Parathyroid adenoma (tissue), 2 donors: ENCODE measurements at regions not wholly inside any gene's neighbourhood (a gene's known extent, or its start where the extent isn't known, plus 50 kb on each side); places are given as distances from the start of the nearest gene placed in this dataset.

ENCODE experiments used
- H2AFZ ChIP-seq: fragments of 300-600 bp; sonication (generic); one replicate; pipeline ENCODE4 v1.7.0; 2017; ENCODE audit warnings: antibody characterized with exemption, mild to moderate bottlenecking
- H3K27ac ChIP-seq: fragments of 300-600 bp; sonication (generic); one replicate; pipeline ENCODE4 v1.7.0; 2017
- H3K27me3 ChIP-seq: fragments of 300-600 bp; sonication (generic); one replicate; pipeline ENCODE4 v1.7.0; 2017; ENCODE audit warnings: low read length; ENCODE audit not compliant: control insufficient read depth, insufficient read depth
- H3K36me3 ChIP-seq: fragments of 300-600 bp; sonication (generic); one replicate; pipeline ENCODE4 v1.7.0; 2017; ENCODE audit warnings: low read length; ENCODE audit not compliant: control insufficient read depth, insufficient read depth
- H3K4me1 ChIP-seq: fragments of 300-600 bp; sonication (generic); one replicate; pipeline ENCODE4 v1.7.0; 2017; ENCODE audit warnings: control low read depth
- H3K4me2 ChIP-seq: fragments of 300-600 bp; sonication (generic); one replicate; pipeline ENCODE4 v1.7.0; 2017; ENCODE audit warnings: low read length
- H3K4me3 ChIP-seq: fragments of 300-600 bp; sonication (generic); one replicate; pipeline ENCODE4 v1.7.0; 2017; ENCODE audit warnings: low read depth, low read length
- H3K79me2 ChIP-seq: fragments of 300-600 bp; sonication (generic); one replicate; pipeline ENCODE4 v1.7.0; 2017; ENCODE audit warnings: control low read depth
- H3K9ac ChIP-seq: fragments of 300-600 bp; sonication (generic); one replicate; pipeline ENCODE4 v1.7.0; 2017; ENCODE audit warnings: mild to moderate bottlenecking
- H3K9me3 ChIP-seq: fragments of 300-600 bp; sonication (generic); one replicate; pipeline ENCODE4 v1.7.0; 2017; ENCODE audit warnings: low read length; ENCODE audit not compliant: control insufficient read depth
- TF ChIP-seq, protein P1 (sequence below): fragments of 300-600 bp; sonication (generic); IDR thresholded peaks from one replicate; pipeline ENCODE4 v1.7.0; 2017; ENCODE audit warnings: antibody characterized with exemption, mild to moderate bottlenecking
- donor health status: primary hyperparathyroidism.

DNA sequence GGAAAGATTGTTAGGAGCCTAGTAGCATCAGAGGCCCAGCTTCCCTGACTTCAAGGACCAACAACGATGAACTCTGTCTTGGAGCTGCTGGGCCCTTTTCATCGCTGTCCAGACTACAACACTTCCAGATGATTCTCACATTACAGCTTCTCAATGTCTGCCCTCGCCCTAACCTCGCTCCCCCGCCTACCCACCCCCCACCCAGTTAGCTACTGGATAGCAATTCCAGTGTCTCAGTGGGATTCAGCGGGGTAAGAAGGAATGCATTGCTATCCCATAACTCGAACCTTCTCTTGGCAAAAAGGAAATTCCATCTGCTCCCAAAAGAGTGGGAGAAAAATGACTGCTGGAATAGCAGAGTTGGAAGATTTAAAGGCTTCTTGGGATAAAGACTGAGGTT lies 65.0 kb downstream of the RPL37A start:
- H3K9me3 ChIP-seq = no peaks in the 10 kb centered on the region
- no peaks in the 10 kb centered on the region for H3K27me3 ChIP-seq
- no peaks in the 10 kb centered on the region for H3K79me2 ChIP-seq
- H3K27ac ChIP-seq = no peak overlapping the region
- no peak overlapping the region for H2AFZ ChIP-seq
- H3K36me3 ChIP-seq = no peaks in the 10 kb centered on the region
- no peak overlapping the region for H3K4me2 ChIP-seq
- TF ChIP-seq, protein P1, sequence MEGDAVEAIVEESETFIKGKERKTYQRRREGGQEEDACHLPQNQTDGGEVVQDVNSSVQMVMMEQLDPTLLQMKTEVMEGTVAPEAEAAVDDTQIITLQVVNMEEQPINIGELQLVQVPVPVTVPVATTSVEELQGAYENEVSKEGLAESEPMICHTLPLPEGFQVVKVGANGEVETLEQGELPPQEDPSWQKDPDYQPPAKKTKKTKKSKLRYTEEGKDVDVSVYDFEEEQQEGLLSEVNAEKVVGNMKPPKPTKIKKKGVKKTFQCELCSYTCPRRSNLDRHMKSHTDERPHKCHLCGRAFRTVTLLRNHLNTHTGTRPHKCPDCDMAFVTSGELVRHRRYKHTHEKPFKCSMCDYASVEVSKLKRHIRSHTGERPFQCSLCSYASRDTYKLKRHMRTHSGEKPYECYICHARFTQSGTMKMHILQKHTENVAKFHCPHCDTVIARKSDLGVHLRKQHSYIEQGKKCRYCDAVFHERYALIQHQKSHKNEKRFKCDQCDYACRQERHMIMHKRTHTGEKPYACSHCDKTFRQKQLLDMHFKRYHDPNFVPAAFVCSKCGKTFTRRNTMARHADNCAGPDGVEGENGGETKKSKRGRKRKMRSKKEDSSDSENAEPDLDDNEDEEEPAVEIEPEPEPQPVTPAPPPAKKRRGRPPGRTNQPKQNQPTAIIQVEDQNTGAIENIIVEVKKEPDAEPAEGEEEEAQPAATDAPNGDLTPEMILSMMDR = no peak
- no peak overlapping the region for H3K9ac ChIP-seq
- H3K4me3 ChIP-seq = no peak overlapping the region
- no peaks in the 10 kb centered on the region for H3K4me1 ChIP-seq

DNA sequence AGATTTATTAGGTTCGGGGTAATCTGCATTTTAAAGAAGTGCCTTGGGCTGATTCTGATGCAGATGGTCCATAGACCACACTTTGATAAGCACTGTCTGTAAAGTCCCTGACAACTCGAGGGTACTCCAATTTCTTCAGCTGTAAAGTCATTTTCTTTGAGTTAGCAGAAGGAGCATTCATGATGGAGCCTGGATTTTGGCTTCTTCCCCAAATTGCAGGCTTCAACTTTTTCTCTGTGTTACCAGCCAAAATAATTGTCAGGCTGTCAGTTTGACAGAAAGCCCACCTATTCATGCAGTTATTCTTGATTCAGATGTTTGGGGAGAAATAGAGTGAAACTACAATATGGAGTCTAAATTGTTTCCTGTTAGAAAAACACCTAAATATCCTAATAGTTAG lies 66.0 kb downstream of the RPL37A start:
- no peaks in the 10 kb centered on the region for H3K27me3 ChIP-seq
- H3K79me2 ChIP-seq = no peaks in the 10 kb centered on the region

DNA sequence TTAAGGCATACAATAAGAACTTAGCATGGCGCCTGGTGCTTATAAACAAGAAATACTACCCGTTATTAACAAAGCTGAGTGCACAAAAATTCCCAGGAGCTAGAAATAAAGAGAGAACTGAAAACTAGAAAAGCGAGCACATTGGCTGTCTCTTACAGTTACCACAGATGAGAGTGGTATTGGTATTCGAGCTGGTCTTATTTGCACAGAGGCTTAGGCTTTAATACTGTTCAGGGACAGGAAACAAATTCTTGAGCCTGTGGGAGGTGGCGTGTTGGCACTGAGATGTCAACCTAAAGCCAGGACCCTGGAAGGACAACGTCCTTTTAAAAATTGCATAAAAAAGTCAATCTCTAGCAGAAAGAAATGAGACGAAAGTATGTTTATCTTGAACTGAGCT lies 67.3 kb upstream of the IGFBP2 start:
- H3K36me3 ChIP-seq = no peaks in the 10 kb centered on the region
- H3K4me2 ChIP-seq = no peak overlapping the region
- no peaks in the 10 kb centered on the region for H3K9me3 ChIP-seq
- no peaks in the 10 kb centered on the region for H3K4me1 ChIP-seq
- no peak overlapping the region for H3K9ac ChIP-seq
- H3K27ac ChIP-seq = no peak overlapping the region
- no peaks in the 10 kb centered on the region for H3K79me2 ChIP-seq
- no peaks in the 10 kb centered on the region for H3K27me3 ChIP-seq
- TF ChIP-seq, protein P1 = no peak
- no peak overlapping the region for H3K4me3 ChIP-seq
- H2AFZ ChIP-seq = no peak overlapping the region

More for the DNA sequence above, 66.0 kb downstream of the RPL37A start:
- H3K27ac ChIP-seq = no peak overlapping the region
- no peak overlapping the region for H3K9ac ChIP-seq
- H3K4me1 ChIP-seq = no peaks in the 10 kb centered on the region
- H3K4me2 ChIP-seq = no peak overlapping the region
- no peak overlapping the region for H2AFZ ChIP-seq
- no peaks in the 10 kb centered on the region for H3K9me3 ChIP-seq
- TF ChIP-seq, protein P1 = no peak
- no peaks in the 10 kb centered on the region for H3K36me3 ChIP-seq
- H3K4me3 ChIP-seq = no peak overlapping the region

DNA sequence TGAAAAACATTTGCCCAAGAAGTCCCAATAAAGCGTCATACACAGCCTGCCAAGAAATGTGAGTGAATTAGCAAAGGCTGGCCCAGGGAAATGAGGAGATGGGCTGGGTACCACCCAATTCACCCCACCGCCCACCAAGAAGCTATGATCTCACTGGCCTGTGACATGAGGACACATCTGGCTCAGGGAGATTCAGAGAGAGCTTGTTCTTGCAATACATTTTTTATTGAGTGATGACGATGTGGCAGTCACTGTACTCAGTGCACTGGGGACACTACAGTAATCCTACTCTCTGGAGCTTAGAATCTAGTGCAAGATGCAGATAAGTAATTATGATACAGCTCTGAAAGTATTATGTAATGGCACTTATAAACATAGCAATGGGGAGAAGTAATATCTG lies 64.6 kb upstream of the IGFBP2 start:
- Histone ChIP-seq H3K79me2 (no peaks in the 10 kb centered on the region), H3K9ac (no peak overlapping the region), H3K9me3 (no peaks in the 10 kb centered on the region), H3K36me3 (no peaks in the 10 kb centered on the region), H3K4me3 (no peak overlapping the region), H2AFZ (no peak overlapping the region), H3K27ac (no peak overlapping the region), H3K4me1 (no peaks in the 10 kb centered on the region), H3K4me2 (no peak overlapping the region), H3K27me3 (no peaks in the 10 kb centered on the region)
- TF ChIP-seq, protein P1 = no peak

DNA sequence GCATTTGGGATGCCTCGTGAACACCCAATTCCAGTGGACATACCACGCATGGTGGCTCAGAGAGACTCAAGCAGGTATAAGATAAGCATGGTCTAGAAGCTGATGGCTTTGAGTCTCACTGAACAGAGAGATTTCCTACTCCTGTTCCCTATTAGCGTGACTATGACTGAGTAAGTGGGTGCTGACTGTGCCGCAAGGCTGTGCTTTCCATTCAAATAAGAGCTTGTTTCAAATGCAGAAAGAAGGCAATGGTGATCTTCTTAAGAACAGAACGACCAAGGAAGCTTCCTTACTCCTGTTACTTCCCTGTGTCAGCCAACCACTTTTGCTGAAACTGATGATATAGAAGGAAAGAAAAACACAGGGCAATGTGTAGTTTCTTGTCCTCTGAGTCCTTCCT lies 63.5 kb upstream of the IGFBP2 start:
- H3K9me3 ChIP-seq = no peaks in the 10 kb centered on the region
- no peak overlapping the region for H3K9ac ChIP-seq
- no peaks in the 10 kb centered on the region for H3K4me1 ChIP-seq
- H2AFZ ChIP-seq = no peak overlapping the region
- no peaks in the 10 kb centered on the region for H3K79me2 ChIP-seq
- no peaks in the 10 kb centered on the region for H3K27me3 ChIP-seq
- H3K36me3 ChIP-seq = no peaks in the 10 kb centered on the region
- H3K4me3 ChIP-seq = no peak overlapping the region
- H3K4me2 ChIP-seq = no peak overlapping the region
- TF ChIP-seq, protein P1 = no peak
- H3K27ac ChIP-seq = no peak overlapping the region
